ENCODE measurements at regions not wholly inside any gene's neighbourhood (a gene's known extent, or its start where the extent isn't known, plus 50 kb on each side); places are given as distances from the start of the nearest gene placed in this dataset.

- no peak for DNase-seq (ENCODE audit: low spot score)
These were observed 63.5 kb upstream of the ASCC3 start for GRCh38 chr6:100944644-100945043.

- no peak for DNase-seq (ENCODE audit: low spot score)
These were observed 65.0 kb upstream of the ASCC3 start for GRCh38 chr6:100946021-100946540.

GRCh38 chr6:100946711-100947110 is 65.6 kb upstream of the ASCC3 start:
- DNase-seq (ENCODE audit: low spot score), result no peak

GRCh38 chr6:100948381-100949133 is 67.4 kb upstream of the ASCC3 start:
- DNase-seq (ENCODE audit: low spot score), result no peak

GRCh38 chr6:100952006-100952405 is 70.9 kb upstream of the ASCC3 start:
- no peak for DNase-seq (ENCODE audit: low spot score)

GRCh38 chr6:100959280-100959679 is 78.2 kb upstream of the ASCC3 start:
- no peak for DNase-seq (ENCODE audit: low spot score)

GRCh38 chr6:100962466-100962865 is 81.3 kb upstream of the ASCC3 start:
- DNase-seq (ENCODE audit: low spot score), result no peak

GRCh38 chr6:100965067-100965466 is 83.9 kb upstream of the ASCC3 start:
- no peak for DNase-seq (ENCODE audit: low spot score)

GRCh38 chr6:100968949-100969348 is 87.8 kb upstream of the ASCC3 start:
- no peak for DNase-seq (ENCODE audit: low spot score)

- DNase-seq (ENCODE audit: low spot score), result no peak
These were observed 98.1 kb upstream of the ASCC3 start for GRCh38 chr6:100979267-100979666.

GRCh38 chr6:100980949-100981348 is 99.8 kb upstream of the ASCC3 start:
- DNase-seq (ENCODE audit: low spot score), result no peak

- no peak for DNase-seq (ENCODE audit: low spot score)
These were observed 105.8 kb upstream of the ASCC3 start for GRCh38 chr6:100986921-100987320.

GRCh38 chr6:100987556-100987955 is 106.4 kb upstream of the ASCC3 start:
- DNase-seq (ENCODE audit: low spot score), result no peak

- no peak for DNase-seq (ENCODE audit: low spot score)
These were observed 107.4 kb upstream of the ASCC3 start for GRCh38 chr6:100988391-100988984.

- no peak for DNase-seq (ENCODE audit: low spot score)
These were observed 108.9 kb upstream of the ASCC3 start for GRCh38 chr6:100990070-100990469.

GRCh38 chr6:100996409-100996808 is 115.3 kb upstream of the ASCC3 start:
- DNase-seq (ENCODE audit: low spot score), result no peak

- no peak for DNase-seq (ENCODE audit: low spot score)
These were observed 117.0 kb upstream of the ASCC3 start for GRCh38 chr6:100998111-100998510.

- DNase-seq (ENCODE audit: low spot score), result no peak
These were observed 118.0 kb upstream of the ASCC3 start for GRCh38 chr6:100999034-100999597.

GRCh38 chr6:101000341-101000740 is 119.2 kb upstream of the ASCC3 start:
- DNase-seq (ENCODE audit: low spot score), result no peak

GRCh38 chr6:101001012-101001411 is 119.9 kb upstream of the ASCC3 start:
- DNase-seq (ENCODE audit: low spot score), result no peak

- no peak for DNase-seq (ENCODE audit: low spot score)
These were observed 120.5 kb upstream of the ASCC3 start for GRCh38 chr6:101001607-101002006.

GRCh38 chr6:101003075-101003474 is 121.9 kb upstream of the ASCC3 start:
- DNase-seq (ENCODE audit: low spot score), result no peak

- no peak for DNase-seq (ENCODE audit: low spot score)
These were observed 130.1 kb upstream of the ASCC3 start for GRCh38 chr6:101011186-101011585.

All from COLO829 (cell line).